SK-N-SH (cell line): ENCODE measurements at regions not wholly inside any gene's neighbourhood (a gene's known extent, or its start where the extent isn't known, plus 50 kb on each side); places are given as distances from the start of the nearest gene placed in this dataset.

Experiments used
- CTCF ChIP-seq: fragments of 200-600 bp; sonication (generic); IDR thresholded peaks from 2 replicates; pipeline ENCODE4 v1.6.1; 2017; ENCODE audit warnings: antibody characterized with exemption, mild to moderate bottlenecking, moderate library complexity
- FOXM1 ChIP-seq: IDR thresholded peaks from 2 replicates; pipeline ENCODE4 v1.4.0; 2012; ENCODE audit warnings: low read depth, mild to moderate bottlenecking
- MAX ChIP-seq: IDR thresholded peaks from 2 replicates; pipeline ENCODE4 v1.4.0; 2012; ENCODE audit warnings: low read depth
- REST ChIP-seq: IDR thresholded peaks from 2 replicates; pipeline ENCODE4 v1.6.1; 2012; ENCODE audit warnings: mild to moderate bottlenecking, low read depth, low read length, moderate library complexity
- USF2 ChIP-seq: fragments of 150-350 bp; IDR thresholded peaks from 2 replicates; pipeline ENCODE4 v1.6.1; 2017; ENCODE audit warnings: antibody characterized with exemption, low read length, low read depth, borderline replicate concordance

GRCh38 chr2:126495189-126495588 is 160.8 kb upstream of the GYPC start:
- TF ChIP-seq CTCF (no peak), FOXM1 (no peak), REST (no peak), MAX (no peak), USF2 (no peak)
